MCF 10A (cell line): ENCODE measurements at regions not wholly inside any gene's neighbourhood (a gene's known extent, or its start where the extent isn't known, plus 50 kb on each side); places are given as distances from the start of the nearest gene placed in this dataset.

Source experiments
- BruUV-seq: library from RNA; stranded (reverse); fragments of 400-500 nt; replicated peaks from 2 replicates; lab custom pipeline; 2021; lab: Mats Ljungman, UMichigan
- CTCF ChIA-PET: fragments of 300-600 bp; sonication (Branson Sonifier 250); formaldehyde crosslinking; extraction: SDS; loops from one replicate; lab custom pipeline; 2021; ENCODE audit warnings: antibody characterized with exemption, inconsistent platforms; lab: Yijun Ruan, JAX
- POLR2A ChIA-PET: fragments of 300-600, 350-650 bp; sonication (Branson Sonifier 250); formaldehyde crosslinking; extraction: SDS; loops from one replicate; lab custom pipeline; 2020; ENCODE audit warnings: antibody characterized with exemption, inconsistent platforms; lab: Yijun Ruan, JAX
- DNase-seq: peaks from one replicate; pipeline ENCODE4 v3.0.0-alpha.2; 2018; ENCODE audit not compliant: unreplicated experiment
- H3K27ac Mint-ChIP-seq: one replicate; pipeline ENCODE4 v1.8.0; 2022; ENCODE audit warnings: mild to moderate bottlenecking, low read depth, mixed read lengths; ENCODE audit not compliant: unreplicated experiment
- H3K27me3 Mint-ChIP-seq: one replicate; pipeline ENCODE4 v1.8.0; 2022; ENCODE audit warnings: mixed read lengths; ENCODE audit not compliant: insufficient read depth, unreplicated experiment
- H3K36me3 Mint-ChIP-seq: one replicate; pipeline ENCODE4 v1.8.0; 2022; ENCODE audit warnings: mild to moderate bottlenecking, moderate library complexity, mixed read lengths; ENCODE audit not compliant: insufficient read depth, unreplicated experiment
- H3K4me1 Mint-ChIP-seq: one replicate; pipeline ENCODE4 v1.8.0; 2022; ENCODE audit warnings: mixed read lengths; ENCODE audit not compliant: insufficient read depth, unreplicated experiment
- H3K4me3 Mint-ChIP-seq: one replicate; pipeline ENCODE4 v1.8.0; 2022; ENCODE audit warnings: mild to moderate bottlenecking, moderate library complexity, mixed read lengths; ENCODE audit not compliant: unreplicated experiment
- H3K9me3 Mint-ChIP-seq: one replicate; pipeline ENCODE4 v1.8.0; 2022; ENCODE audit warnings: mixed read lengths; ENCODE audit not compliant: unreplicated experiment
- CTCF ChIP-seq: fragments of 200-600 bp; IDR thresholded peaks from one replicate; pipeline ENCODE4 v1.8.0; 2022; ENCODE audit warnings: antibody characterized with exemption, mild to moderate bottlenecking; ENCODE audit not compliant: unreplicated experiment
- intact Hi-C: fragments of 100-400 bp; cut with micrococcal nuclease; formaldehyde crosslinking; loops from 2 replicates; pipeline ENCODE4 v1.14.1; 2022

- TF ChIP-seq CTCF = no peak
- POLR2A ChIA-PET = no interaction called here
- intact Hi-C loops = no loop called here
- Mint-ChIP-seq H3K36me3 (no peaks in the 10 kb centered on the region), H3K27ac (no peak overlapping the region), H3K27me3 (no peaks in the 10 kb centered on the region), H3K4me1 (no peaks in the 10 kb centered on the region), H3K9me3 (no peaks in the 10 kb centered on the region), H3K4me3 (no peak overlapping the region)
- BruUV-seq = no TSS peak
- no peak for DNase-seq
- CTCF ChIA-PET = interaction anchor here (0.7 kb wide), 1 partner anchor 10 kb away, joined by 4 read pairs; no protein-coding TSS in a partner anchor
Observed at GRCh38 chr1:116208136-116208535, 96.9 kb downstream of the MAB21L3 start.

- DNase-seq = no peak
- Mint-ChIP-seq H3K36me3 (no peaks in the 10 kb centered on the region), H3K4me1 (no peaks in the 10 kb centered on the region), H3K9me3 (no peaks in the 10 kb centered on the region), H3K4me3 (no peak overlapping the region), H3K27ac (no peak overlapping the region), H3K27me3 (no peaks in the 10 kb centered on the region)
- intact Hi-C loops = no loop called here
- no TSS peak for BruUV-seq
- POLR2A ChIA-PET = no interaction called here
- CTCF ChIA-PET = interaction anchor here (0.6 to 1.1 kb wide), 2 partner anchors 44 to 374 kb away, joined by 3 read pairs; no protein-coding TSS in a partner anchor
- TF ChIP-seq CTCF = no peak
Observed at GRCh38 chr1:116211294-116211693, 100.1 kb downstream of the MAB21L3 start.

DNA sequence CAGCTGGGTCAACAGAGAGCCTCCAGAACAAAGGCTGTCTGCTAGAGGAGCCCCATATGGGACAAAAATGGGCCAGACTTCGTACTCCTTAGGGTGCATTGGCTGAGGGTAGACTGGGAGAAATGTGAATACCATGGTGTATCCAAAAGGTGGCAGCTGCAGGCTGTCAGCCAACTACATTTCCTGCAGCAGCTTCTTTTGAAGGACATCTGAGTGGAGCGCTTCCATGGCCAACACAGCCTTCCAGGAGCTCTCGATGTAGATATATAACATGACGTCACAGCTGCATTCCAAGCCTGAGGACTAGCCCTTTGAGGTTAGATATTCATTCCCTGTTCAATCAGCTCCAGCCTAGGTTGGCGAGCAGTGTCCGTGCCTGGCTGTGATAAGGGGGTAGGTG lies 107.7 kb downstream of the MAB21L3 start:
- intact Hi-C loops = loop anchor here (1.0 kb wide), 1 partner anchor 266 kb away; no protein-coding TSS in a partner anchor
- DNase-seq = peak; percentile 13
- no peaks in the 10 kb centered on the region for H3K27me3 Mint-ChIP-seq

More for the DNA sequence above, 107.7 kb downstream of the MAB21L3 start:
- no TSS peak for BruUV-seq
- no peak for TF ChIP-seq CTCF
- ChIA-PET POLR2A (interaction anchor here (0.8 kb wide), 1 partner anchor 9 kb away, joined by 3 read pairs; no protein-coding TSS in a partner anchor), CTCF (no interaction called here)
- H3K9me3 Mint-ChIP-seq = no peaks in the 10 kb centered on the region
- no peaks in the 10 kb centered on the region for H3K4me1 Mint-ChIP-seq
- H3K4me3 Mint-ChIP-seq = no peak overlapping the region
- no peak overlapping the region for H3K27ac Mint-ChIP-seq
- H3K36me3 Mint-ChIP-seq = no peaks in the 10 kb centered on the region
